ENCODE measurements at regions not wholly inside any gene's neighbourhood (a gene's known extent, or its start where the extent isn't known, plus 50 kb on each side); places are given as distances from the start of the nearest gene placed in this dataset.

- TF ChIP-seq CTCF (IDR thresholded peaks at IDR 0.05) (no peak), POLR2AphosphoS5 (IDR thresholded peaks at IDR 0.05) (no peak), POLR2A (IDR thresholded peaks at IDR 0.05) (no peak)
Measured at GRCh38 chr7:45269192-45269591, 111.6 kb downstream of the RAMP3 start.
